HG02571 (cell line): ENCODE measurements at regions not wholly inside any gene's neighbourhood (a gene's known extent, or its start where the extent isn't known, plus 50 kb on each side); places are given as distances from the start of the nearest gene placed in this dataset.

Experiments
- ATAC-seq: cut with Tn5 transposase; IDR thresholded peaks from one replicate; pipeline ENCODE4 v1.9.1; 2021; ENCODE audit warnings: mild to moderate bottlenecking, moderate library complexity; ENCODE audit not compliant: unreplicated experiment

GRCh38 chr2:228722311-228722710, 540.8 kb upstream of the SPHKAP start:
- ATAC-seq: no peak

GRCh38 chr2:228720895-228721294, 539.4 kb upstream of the SPHKAP start:
- no peak for ATAC-seq

GRCh38 chr2:228709788-228710371, 528.4 kb upstream of the SPHKAP start:
- no peak for ATAC-seq

GRCh38 chr2:228707846-228708245, 526.4 kb upstream of the SPHKAP start:
- no peak for ATAC-seq

- ATAC-seq: no peak
These were observed 523.8 kb upstream of the SPHKAP start for GRCh38 chr2:228705318-228705717.

- no peak for ATAC-seq
These were observed 521.7 kb upstream of the SPHKAP start for GRCh38 chr2:228703152-228703551.

GRCh38 chr2:228701506-228701905, 520.0 kb upstream of the SPHKAP start:
- ATAC-seq: no peak

GRCh38 chr2:228700638-228701037, 519.2 kb upstream of the SPHKAP start:
- no peak for ATAC-seq

GRCh38 chr2:228699888-228700287, 518.4 kb upstream of the SPHKAP start:
- ATAC-seq: no peak

- ATAC-seq: no peak
These were observed 517.9 kb upstream of the SPHKAP start for GRCh38 chr2:228699400-228699799.

- ATAC-seq: no peak
These were observed 517.5 kb upstream of the SPHKAP start for GRCh38 chr2:228698963-228699362.

- no peak for ATAC-seq
These were observed 516.0 kb upstream of the SPHKAP start for GRCh38 chr2:228697456-228697855.

- no peak for ATAC-seq
These were observed 509.2 kb upstream of the SPHKAP start for GRCh38 chr2:228690681-228691080.

GRCh38 chr2:228689053-228689452, 507.6 kb upstream of the SPHKAP start:
- ATAC-seq: no peak

GRCh38 chr2:228688007-228688645, 506.6 kb upstream of the SPHKAP start:
- no peak for ATAC-seq

- ATAC-seq: no peak
These were observed 500.5 kb upstream of the SPHKAP start for GRCh38 chr2:228681979-228682378.

GRCh38 chr2:228681426-228681825, 499.9 kb upstream of the SPHKAP start:
- ATAC-seq: no peak

GRCh38 chr2:228678110-228678509, 496.6 kb upstream of the SPHKAP start:
- ATAC-seq: no peak

GRCh38 chr2:228675646-228676045, 494.2 kb upstream of the SPHKAP start:
- no peak for ATAC-seq

GRCh38 chr2:228675091-228675490, 493.6 kb upstream of the SPHKAP start:
- ATAC-seq: no peak

- no peak for ATAC-seq
These were observed 492.5 kb upstream of the SPHKAP start for GRCh38 chr2:228673876-228674554.

- no peak for ATAC-seq
These were observed 488.2 kb upstream of the SPHKAP start for GRCh38 chr2:228669690-228670089.
